ENCODE measurements at regions not wholly inside any gene's neighbourhood (a gene's known extent, or its start where the extent isn't known, plus 50 kb on each side); places are given as distances from the start of the nearest gene placed in this dataset.

DNA sequence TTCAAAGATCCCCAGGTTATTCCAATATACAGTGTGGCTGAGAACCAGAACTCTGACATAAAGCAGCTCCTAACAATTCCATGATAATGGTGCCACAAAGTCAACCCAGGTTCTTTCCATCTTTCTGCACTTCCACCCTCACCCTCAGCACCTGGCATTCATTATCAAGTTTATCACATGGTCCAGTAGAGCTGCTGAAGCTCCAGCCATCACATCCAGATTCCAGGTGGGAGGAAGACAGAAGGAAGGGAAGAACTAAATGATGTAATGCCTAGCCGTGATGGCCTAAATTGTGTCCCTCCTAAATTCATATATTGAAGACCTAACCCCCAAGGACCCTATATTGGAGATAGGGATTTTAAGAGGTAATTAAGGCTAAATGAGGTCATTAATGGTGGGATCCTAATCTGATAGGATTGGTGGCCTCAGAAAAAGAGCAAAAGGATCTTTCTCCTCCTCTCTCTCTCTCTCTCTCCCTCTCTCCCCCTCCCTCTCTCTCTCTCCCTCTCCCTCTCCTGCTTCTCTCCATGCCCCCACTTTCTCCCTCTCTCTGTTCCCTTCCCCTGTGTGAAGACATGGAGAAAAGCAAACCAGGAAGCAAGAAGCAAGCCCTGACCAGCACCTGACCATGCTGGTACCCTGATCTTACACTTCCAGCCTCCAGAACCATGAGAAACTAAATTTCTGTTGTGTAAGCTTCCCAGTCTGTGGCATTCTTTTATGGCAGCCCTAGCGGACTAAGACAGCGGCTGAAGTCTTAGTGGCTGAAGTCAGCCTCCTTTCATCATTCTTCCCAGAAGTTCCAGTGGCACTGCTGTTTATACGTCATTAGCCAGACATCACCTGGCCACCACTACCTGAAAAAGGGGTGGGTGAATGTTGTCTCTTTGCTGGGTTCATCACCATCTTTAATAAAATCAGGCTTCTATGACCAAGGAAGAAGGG, 369.7 kb upstream of the PROK2 start:
- intact Hi-C loops (cut with DNase I): no loop called here
- no peak for DNase-seq

DNA sequence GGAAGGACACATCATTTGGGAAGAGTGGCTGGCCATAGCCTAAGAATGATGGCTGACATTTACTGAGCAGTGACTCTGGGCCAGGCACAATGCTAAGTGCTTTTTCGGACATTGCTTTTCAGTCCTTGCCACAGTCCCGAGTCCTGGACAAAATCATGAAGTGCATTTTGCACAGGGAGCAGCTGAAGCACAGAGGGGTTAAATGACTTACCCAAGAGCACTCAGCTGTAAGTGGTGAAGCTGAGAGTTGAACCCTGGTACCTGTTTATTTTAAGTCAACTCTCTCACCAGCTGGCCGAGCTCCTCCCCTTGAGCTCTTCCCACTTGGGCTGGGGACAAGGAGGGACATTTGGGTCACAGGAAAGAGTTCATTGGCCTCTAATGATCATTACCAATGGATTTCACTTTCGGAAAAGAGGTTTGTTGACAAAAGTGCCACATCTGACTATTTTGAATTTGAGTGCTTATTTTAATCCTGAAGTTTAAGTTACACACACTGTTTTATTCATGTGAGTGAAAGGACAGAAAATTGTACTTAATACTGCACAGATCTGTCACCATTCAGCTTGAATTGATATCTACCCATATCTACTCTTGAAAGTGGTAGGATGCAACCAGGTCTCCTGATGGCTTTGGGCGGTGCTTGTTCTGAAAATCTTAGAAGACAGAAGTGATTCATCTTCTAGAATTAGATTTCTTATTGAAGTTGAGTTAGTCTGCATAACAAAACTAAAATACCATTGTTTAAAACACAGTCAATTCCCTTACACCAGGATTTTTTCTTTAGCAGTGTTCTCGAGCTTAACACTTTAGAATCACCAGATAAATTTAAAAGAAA, 368.7 kb upstream of the PROK2 start:
- intact Hi-C loops (cut with DNase I): no loop called here
- peak in 12 of 42 donors; percentile 46 to 71 (median 53) for DNase-seq

DNA sequence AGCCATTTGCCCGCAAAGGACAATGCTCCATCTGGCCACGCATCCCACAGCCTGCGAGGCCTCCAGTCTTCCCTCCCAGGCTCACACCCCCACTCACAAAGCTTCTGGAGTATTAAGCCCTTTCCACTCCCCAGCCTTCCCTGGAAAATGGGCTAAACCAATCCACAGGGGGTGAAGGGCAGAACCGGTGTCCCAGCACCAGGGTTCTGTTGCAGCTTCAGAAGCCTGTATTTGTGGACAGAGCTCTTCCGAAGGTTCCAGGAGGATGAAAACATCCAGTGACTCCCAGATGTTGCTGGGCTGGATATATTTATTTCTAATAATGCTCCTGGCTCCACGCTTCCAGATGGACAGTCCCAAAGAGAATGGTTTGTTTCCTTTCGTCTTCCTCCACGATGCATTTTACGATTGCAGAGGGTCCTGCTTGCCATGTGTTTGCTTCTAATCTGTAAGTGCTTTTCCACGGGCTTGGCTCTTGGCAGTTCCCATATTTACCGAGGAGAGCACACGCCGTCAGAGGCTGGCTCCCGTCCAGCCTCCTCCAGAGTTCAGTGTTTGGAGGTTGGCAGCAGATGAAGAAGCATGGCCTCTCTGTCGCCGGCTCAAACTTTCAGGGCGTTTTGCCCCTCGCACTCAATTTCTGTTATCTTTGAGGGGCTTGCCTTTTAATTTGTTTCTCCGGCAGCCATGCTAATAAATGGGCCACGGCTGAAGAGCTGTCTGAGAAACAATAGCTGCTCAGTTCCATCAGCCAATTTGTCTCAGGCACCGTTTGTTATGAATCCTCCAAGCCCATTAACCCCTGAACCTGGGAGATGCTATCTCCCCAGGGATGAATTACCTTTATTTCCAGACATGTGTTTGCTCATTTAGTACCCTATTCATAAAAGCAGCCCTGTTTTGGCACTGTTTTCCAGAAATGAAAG, 367.9 kb upstream of the PROK2 start:
- intact Hi-C loops (cut with DNase I): no loop called here
- DNase-seq: peak; percentile 43 to 86 (median 68)

DNA sequence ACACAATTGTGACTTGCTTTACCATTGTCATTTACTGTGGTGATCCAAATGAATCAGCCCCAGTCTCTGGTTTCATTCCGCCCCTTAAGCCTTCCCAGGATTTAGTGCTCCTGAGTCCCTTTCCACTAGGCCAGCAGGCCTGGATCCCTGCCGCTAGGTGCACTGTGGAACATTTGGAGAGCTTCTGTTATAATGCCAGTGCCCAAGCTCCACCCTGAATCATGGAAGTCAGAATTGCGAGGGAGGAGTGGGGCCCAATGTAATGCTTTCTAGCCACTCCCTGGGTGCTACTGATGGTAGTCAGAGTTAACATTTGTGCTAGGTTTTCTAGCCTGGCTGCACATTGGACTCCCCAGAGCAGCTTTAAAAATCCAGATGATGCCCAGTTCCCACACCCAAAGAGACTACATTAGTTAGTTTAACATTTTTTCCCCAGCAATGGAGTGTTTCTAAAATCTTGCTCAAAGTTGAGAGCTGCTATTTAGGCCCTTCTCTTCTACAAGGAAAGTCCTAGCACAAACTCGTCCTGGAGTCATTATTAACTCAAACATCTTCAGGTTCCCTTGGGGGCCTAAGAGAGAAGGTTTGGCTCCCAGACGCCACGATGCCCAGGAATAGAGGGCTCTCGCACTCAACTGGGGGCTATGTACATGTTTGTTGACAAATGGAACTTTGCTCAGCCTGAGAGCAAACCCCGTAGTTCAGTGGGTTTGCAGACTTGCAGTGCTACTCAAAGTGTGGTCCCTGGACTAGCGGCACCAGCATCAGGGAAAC, 366.7 kb upstream of the PROK2 start:
- intact Hi-C loops (cut with DNase I): no loop called here

DNA sequence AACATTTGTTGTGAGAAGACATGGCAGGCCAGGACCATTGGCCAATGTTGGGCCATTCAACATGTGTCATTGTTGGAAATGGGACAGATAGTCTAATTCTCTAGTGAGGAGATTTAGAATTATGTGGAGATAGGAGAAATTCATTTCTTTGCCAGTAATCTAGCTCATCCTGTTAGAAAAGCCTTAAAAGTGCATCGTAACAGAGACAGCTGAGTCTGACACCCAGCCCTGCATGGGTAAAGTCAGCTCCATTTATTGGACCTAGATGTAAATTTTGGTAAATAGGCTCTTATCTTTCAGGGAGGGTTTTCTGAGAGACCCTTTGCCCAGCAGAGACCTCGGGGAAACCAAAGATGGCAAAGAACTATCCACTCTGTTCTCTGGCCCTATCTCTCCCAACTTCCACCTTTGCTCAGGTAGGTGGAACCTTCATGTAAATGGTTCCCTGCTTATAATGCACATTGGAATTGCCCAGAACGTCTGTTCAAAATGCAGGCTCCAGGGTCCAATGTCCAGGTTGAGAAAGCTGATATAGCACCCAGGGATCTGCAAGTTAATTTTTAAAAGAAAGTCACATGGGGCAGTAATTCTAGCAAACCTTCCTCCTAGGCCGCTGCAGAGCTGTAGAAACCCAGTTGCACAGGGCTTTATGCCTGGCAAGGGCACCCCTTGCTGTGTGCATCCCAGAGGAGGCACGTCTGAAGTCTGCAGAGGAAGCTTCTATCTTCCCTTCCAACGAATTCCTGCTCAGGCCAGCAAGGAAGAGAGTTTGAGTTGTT, 365.9 kb upstream of the PROK2 start:
- no peak for DNase-seq
- intact Hi-C loops (cut with DNase I): no loop called here

More for the DNA sequence above, 366.7 kb upstream of the PROK2 start:
- DNase-seq: no peak

DNA sequence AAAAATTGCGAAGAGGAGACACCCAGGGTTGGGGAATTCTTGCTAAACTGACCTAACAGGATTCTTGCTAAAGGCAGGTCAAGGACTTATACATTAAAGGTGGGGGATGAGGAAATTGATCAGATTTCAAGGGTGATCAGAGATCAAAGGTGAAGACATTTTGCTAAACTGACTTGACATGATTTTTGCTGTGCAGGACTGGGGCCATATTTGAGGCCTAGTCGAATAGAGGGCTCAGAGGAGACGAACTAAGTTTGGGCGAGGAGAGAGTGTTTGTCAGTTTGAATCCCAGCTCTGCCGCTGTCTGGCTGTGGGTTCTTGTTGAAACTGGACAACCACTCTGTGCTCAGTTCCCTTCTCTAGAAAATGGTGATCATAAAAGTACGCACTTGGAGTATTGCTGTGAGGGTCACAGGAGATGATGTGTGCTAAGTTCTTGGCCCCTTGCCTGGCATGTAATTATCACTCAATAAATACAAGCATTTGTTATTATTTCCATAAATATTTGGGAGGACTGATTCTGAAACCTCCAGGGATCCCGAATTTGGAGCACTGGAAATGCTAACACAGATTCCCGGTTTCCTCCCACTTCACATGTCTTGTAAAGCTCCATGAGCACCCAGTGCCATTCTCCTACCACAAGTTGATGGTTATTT, 364.8 kb upstream of the PROK2 start:
- intact Hi-C loops (cut with DNase I): loop anchor here (10.0 kb wide), 1 partner anchor 185 kb away; no protein-coding TSS in a partner anchor
- no peak for DNase-seq

DNA sequence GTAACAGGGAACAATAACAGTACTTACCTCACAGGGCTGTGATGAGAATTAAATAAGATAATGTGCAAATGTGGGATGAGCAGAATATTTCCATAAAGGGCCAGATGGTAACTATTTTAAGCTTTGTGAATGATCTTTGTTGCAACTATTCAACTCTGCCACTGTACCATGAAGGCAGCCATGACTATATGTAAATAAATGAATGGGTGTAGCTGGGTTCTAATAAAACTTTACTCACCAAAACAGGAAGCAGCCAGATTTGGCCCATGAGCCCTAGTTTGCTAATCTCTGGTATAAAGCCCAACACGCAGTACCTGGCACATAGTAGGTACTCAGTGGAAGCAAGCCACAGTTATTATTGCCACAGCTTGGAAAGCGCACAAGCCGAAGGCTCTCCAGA, 362.7 kb upstream of the PROK2 start:
- intact Hi-C loops (cut with DNase I): loop anchor here (10.0 kb wide), 1 partner anchor 183 kb away; no protein-coding TSS in a partner anchor
- no peak for DNase-seq

DNA sequence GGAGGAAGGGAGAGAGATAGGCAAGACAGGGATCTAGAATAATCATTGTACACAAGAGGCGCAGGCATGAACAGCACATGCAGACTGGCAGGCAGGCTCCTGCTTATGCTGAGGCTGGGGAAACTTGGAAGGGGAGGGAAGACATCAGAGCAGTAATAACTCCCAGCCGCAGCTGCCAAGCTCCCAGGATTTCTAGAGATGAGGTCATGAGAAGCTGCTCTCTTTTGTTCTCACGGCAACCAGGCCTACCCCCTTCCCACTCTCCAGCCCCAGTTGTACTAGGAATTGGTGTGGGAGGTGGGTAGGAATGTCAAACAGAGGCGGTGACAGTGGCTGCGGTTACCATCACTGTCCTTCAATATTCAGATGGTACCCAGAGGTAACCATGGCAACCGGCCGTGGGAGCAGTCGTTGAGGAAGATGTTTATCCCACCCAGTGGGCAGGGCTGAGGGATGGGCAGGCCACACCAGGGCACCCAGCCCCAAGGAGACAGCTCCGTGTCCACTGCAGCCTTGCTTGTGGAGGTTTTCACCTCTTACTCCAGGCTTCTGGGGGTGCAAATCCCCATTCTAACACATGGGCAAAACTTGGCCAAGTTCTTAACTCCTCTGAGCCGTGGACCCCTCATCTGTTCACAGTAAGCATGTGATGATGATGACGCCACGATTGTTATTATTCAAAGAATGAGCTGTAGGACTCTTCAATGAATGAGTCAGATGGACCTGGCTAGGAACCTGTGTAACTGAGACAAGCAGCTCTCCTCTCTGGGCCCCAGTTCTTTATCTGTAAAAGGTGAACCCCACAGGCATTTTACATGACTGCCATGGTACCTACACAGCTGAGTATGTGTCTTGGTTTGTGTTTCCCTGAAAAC, 360.8 kb upstream of the PROK2 start:
- intact Hi-C loops (cut with DNase I): loop anchor here (10.0 kb wide), 1 partner anchor 181 kb away; no protein-coding TSS in a partner anchor
- peak in 40 of 42 donors; percentile 23 to 76 (median 54) for DNase-seq

DNA sequence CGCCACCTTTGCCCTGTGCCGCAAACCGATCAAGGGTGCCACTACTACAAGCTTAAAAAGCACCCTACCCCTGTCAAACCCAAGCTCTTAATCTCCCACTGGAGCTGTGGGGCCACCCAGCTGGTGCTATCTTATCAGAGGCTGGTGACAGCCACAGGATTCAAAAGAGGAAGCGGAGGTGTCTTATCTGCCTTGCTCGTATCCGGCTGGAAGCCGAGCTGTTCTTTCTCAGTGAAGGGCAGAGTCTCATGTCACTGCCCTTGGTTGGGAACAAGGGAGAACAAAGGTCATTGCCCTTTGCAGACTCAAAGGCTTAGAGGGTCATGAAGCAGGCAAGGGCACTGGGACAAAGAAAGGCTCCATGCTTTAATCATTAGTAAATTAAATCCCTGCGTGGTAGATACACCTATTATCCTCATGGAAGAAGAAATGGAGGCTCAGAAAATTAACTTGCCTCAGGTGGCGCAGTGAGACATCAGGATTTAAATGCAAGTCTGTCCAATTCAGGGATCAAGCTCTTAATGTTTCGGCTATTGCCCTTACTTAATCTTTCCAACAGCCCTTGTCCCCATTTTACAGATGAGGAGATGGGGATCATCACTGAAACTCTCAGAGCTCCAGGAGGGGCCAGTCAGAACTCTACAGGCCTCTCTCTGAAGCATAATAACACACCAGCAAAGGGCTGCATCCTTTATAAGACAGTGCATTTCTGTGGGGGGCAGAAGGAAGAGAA, 360.0 kb upstream of the PROK2 start:
- DNase-seq: no peak

DNA sequence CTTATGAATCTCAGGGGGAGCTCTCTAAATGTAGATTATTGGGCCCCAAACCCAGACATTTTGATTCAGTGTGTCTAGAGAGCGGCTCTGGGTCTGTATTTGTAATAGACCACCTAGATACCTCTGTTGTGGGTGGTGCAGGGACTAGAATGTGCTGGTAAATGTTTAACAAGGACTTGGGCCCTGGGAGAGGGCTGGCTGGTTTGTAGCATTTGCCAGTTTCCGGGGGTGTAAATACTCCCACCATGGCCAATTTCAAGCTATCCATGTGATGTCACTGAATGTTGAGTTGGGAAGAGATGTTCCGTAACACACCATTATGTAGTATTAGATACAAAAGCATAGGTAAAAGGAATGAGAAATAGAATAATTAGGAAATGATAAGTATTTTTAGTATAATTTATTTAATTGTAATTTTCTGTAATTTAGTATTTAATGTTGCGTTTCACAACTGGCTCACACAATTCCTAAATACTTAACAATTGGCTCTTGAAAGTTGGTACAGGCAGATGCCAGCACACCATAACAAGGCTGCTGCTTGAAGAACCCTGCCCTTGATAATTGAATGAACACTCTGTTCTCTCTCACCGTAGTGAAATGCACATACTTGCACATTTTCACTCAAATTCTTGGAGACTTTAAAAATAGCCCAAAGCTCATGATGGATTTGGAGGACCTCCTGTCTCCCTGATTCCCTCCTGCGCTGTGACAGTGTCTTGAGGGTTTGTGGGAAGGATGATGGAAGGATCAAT, 359.2 kb upstream of the PROK2 start:
- intact Hi-C loops (cut with DNase I): loop anchor here (10.0 kb wide), 1 partner anchor 179 kb away; no protein-coding TSS in a partner anchor
- DNase-seq: no peak

More for the DNA sequence above, 360.0 kb upstream of the PROK2 start:
- intact Hi-C loops (cut with DNase I): loop anchor here (10.0 kb wide), 1 partner anchor 180 kb away; no protein-coding TSS in a partner anchor

DNA sequence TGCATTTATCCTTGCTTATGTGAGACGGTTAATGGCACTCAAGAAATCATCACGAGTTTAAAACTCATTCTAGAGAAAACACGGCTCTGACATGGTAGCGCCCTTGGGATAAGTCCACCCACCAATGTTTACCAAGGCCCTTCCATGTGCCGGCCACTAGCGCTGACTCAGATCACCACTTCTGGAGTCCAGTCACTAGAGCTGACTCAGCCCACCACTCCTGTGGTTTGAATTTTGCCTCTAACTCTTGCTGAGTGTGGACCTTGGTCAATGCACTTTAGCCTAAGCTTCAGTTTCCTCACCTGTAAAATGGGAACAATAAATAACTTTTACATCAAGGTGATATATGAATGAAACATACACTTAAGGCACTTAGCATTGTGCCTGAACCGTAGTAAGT, 358.4 kb upstream of the PROK2 start:
- intact Hi-C loops (cut with DNase I): loop anchor here (10.0 kb wide), 1 partner anchor 179 kb away; no protein-coding TSS in a partner anchor

DNA sequence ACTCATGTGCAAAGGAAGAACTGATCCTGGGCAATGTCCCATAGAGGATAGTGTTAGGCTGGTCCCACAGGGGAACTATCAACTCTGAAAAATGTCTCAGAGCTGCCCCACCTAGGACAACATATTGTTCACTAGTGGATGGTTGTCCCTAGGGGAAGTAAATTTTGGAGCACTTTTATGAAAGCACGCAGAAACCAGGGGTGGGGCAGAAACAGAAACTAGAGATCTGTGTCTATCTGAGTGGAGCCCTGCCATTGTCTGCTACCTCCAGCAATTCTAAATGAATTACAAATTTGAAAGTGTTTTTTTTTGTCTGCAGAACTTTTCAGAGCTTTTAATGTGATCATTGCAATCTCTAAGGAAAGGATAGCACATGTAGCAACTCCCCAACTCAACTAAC, 357.1 kb upstream of the PROK2 start:
- intact Hi-C loops (cut with DNase I): loop anchor here (10.0 kb wide), 1 partner anchor 177 kb away; no protein-coding TSS in a partner anchor
- DNase-seq: no peak

More for the DNA sequence above, 358.4 kb upstream of the PROK2 start:
- DNase-seq: no peak

DNA sequence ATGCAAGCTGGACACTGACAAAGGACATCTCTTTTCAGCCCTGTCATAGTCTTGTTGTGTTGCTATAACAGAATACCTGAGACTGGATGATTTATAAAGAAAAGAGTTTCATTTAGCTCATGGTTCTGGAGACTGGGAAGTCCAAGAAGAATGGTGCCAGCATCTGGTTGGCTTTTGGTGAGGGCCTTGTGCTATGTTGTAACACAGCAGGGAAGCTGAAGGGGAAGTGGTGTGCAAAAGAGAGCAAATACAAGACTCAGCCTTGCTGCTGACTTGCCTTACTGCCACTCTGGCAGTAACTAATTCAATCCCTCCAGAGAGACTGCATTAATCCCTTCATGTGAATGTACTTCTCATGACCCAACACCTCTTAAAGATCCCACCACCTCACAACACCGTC, 356.3 kb upstream of the PROK2 start:
- DNase-seq: no peak
- intact Hi-C loops (cut with DNase I): loop anchor here (10.0 kb wide), 1 partner anchor 176 kb away; no protein-coding TSS in a partner anchor

DNA sequence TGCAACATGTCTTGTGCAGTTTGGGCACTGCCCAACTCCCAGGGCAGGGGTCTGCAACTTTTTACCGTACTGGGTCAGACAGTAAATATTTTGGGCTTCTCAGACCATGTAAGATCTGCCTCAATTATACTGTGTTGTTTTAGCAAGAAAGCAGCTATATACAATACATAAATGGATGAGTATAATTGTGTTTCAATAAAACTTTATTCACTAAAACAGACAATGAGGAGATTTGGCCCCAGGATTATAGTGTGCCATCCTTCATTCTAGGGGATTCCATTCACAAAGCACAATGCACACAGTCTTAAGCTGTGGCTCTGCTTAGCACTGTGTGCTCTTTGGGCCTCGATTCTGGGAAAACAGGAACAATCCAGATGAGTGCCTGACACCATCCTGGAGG, 354.4 kb upstream of the PROK2 start:
- intact Hi-C loops (cut with DNase I): no loop called here
- no peak for DNase-seq

All from head of caudate nucleus (tissue), 42 donors.